ENCODE measurements at regions not wholly inside any gene's neighbourhood (a gene's known extent, or its start where the extent isn't known, plus 50 kb on each side); places are given as distances from the start of the nearest gene placed in this dataset.

DNA sequence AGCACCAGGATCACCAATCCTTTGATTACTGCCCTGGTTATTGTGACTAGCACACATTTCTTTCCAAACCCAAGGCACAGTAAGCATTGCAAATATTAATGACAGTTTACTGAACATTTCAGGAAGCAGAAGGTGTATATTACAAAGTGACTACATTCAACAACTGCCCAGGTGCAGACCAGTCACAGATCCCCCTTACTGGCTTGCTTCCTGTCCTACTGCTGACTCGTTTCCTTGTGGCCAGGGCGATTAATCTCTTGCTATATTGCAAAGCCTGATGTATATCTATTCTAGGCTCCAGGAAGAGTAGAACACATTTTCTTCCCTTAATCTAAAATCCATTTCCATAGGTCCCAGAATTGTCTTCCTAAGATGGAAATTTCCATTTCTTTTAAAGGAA lies 77.2 kb upstream of the EPHA7 start:
- Histone ChIP-seq H3K27me3 (no peaks in the 10 kb centered on the region), H3K36me3 (no peaks in the 10 kb centered on the region), H3K27ac (no peak overlapping the region), H3K4me3 (no peak overlapping the region), H3K9me3 (no peaks in the 10 kb centered on the region), H3K4me1 (no peaks in the 10 kb centered on the region)
- intact Hi-C loops (cut with DNase I): no loop called here
- DNase-seq: no peak
- ATAC-seq: no peak
- TF ChIP-seq, protein P1, sequence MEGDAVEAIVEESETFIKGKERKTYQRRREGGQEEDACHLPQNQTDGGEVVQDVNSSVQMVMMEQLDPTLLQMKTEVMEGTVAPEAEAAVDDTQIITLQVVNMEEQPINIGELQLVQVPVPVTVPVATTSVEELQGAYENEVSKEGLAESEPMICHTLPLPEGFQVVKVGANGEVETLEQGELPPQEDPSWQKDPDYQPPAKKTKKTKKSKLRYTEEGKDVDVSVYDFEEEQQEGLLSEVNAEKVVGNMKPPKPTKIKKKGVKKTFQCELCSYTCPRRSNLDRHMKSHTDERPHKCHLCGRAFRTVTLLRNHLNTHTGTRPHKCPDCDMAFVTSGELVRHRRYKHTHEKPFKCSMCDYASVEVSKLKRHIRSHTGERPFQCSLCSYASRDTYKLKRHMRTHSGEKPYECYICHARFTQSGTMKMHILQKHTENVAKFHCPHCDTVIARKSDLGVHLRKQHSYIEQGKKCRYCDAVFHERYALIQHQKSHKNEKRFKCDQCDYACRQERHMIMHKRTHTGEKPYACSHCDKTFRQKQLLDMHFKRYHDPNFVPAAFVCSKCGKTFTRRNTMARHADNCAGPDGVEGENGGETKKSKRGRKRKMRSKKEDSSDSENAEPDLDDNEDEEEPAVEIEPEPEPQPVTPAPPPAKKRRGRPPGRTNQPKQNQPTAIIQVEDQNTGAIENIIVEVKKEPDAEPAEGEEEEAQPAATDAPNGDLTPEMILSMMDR (IDR thresholded peaks at IDR 0.05): no peak

DNA sequence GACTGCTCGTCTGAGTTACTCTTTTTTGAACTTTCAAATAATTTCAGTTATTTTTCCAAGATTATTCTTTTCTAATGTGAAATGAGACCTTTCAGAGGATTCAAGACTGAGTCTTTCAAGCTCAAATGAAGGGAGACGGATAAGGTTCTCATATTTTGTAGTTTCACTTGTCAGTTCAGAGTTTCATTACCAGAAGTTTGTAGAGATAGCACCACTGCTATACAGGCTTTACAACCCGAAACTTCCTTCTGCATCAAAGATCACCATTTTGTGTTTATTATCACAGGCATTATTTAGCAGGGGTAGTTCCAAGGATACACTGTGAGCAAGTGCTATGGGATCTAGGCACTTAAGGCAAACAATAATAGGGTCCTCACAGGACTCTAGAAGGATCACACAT lies 74.7 kb upstream of the EPHA7 start:
- no peak for ATAC-seq
- no peak for DNase-seq
- H3K27ac ChIP-seq: no peak overlapping the region
- no peak overlapping the region for H3K4me3 ChIP-seq
- no peaks in the 10 kb centered on the region for H3K9me3 ChIP-seq
- intact Hi-C loops (cut with DNase I): no loop called here
- TF ChIP-seq, protein P1 (IDR thresholded peaks at IDR 0.05): no peak
- H3K27me3 ChIP-seq: no peaks in the 10 kb centered on the region
- no peaks in the 10 kb centered on the region for H3K36me3 ChIP-seq
- no peaks in the 10 kb centered on the region for H3K4me1 ChIP-seq

DNA sequence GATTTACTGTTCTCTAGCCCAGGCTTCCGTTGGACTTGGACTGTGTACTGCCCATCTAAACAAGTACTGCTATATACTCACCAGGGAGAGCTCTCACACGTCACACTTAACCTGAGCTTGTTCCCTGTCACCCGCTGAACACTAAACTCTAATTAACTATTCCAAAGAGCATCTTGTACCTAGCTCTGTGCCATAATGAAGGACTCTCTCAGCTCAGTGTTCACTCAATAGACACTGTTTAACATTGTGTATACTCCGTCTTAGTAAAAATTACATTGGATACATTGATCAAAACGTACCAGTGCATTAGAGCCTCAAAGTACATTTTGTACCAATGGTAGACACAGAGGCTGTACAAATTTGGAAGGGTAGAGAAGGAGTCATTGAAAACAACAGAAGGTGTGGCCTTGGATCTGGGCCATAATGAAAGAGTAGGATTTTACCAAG lies 55.4 kb upstream of the EPHA7 start:
- intact Hi-C loops (cut with DNase I): no loop called here
- no peaks in the 10 kb centered on the region for H3K4me1 ChIP-seq
- H3K27me3 ChIP-seq: no peaks in the 10 kb centered on the region
- no peak overlapping the region for H3K27ac ChIP-seq
- H3K36me3 ChIP-seq: no peaks in the 10 kb centered on the region
- TF ChIP-seq, protein P1 (IDR thresholded peaks at IDR 0.05): no peak
- no peak for ATAC-seq
- H3K4me3 ChIP-seq: no peak overlapping the region
- DNase-seq: no peak
- no peaks in the 10 kb centered on the region for H3K9me3 ChIP-seq

DNA sequence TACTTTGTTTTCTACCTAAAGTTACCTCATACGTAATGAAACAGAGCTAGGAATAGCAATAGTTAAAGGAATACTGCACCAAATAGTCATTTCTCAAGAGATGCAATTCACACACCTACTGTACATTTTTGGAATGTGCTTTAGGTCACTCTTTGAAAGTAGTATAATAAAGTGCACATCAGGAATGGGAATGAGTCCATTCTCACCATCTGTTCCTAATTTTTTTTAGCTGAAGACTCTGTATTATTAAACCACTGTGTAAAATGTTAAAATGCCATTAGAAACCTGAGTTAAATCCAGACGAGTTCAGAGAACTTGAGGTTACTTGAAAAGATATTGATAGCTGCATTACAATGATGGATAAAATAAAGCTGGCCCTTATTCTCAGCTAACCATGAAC lies 51.9 kb upstream of the EPHA7 start:
- intact Hi-C loops (cut with DNase I): no loop called here
- TF ChIP-seq, protein P1 (IDR thresholded peaks at IDR 0.05): no peak
- no peaks in the 10 kb centered on the region for H3K27me3 ChIP-seq
- no peaks in the 10 kb centered on the region for H3K4me1 ChIP-seq
- no peaks in the 10 kb centered on the region for H3K9me3 ChIP-seq
- no peaks in the 10 kb centered on the region for H3K36me3 ChIP-seq
- no peak overlapping the region for H3K27ac ChIP-seq
- no peak overlapping the region for H3K4me3 ChIP-seq
- DNase-seq (no peak), ATAC-seq (no peak)
